HG02852 (cell line): ENCODE measurements at regions not wholly inside any gene's neighbourhood (a gene's known extent, or its start where the extent isn't known, plus 50 kb on each side); places are given as distances from the start of the nearest gene placed in this dataset.
"Not testable (repeated sequence)": the region's sequence is repeated elsewhere in the genome, so short reads cannot be mapped to it uniquely, and the experiment has no call there.

Source experiments
- ATAC-seq: cut with Tn5 transposase; IDR thresholded peaks from one replicate; pipeline ENCODE4 v1.9.1; 2021; ENCODE audit warnings: mild to moderate bottlenecking, moderate library complexity; ENCODE audit not compliant: unreplicated experiment

DNA sequence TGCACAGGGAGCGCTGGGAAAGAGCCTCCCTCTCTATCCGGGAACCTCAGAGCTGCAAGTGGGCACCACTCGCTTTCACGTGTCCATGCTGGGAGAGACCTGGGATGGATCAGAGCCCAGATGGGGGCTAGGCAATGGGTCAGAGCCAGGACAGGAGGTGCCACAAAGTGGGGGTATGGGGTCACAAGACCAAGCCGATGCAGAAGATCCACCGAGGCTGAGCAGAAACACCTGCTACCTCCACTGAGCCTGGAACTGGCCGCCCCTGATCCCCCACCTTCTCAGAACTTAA is 180.9 kb upstream of the SFSWAP start:
- ATAC-seq: no peak

DNA sequence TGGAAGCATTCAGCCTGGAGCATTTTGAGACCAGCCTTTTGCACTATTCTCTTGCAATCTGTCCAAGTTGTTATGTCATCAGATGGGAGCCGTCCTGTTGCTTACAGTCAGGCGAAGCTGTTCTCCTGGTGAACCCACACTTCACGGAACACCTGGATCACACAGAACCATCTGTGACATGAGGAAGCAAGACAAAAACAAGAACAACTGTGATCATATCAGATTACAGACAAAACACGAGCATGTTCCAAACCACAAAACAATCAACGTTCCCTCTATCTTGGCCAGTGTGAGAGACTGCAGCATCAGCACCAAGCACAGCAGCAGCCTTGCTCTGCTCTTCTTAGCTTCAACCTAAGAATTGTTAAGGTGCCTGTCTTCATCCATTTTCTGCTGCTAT is 180.5 kb upstream of the SFSWAP start:
- ATAC-seq: no peak

DNA sequence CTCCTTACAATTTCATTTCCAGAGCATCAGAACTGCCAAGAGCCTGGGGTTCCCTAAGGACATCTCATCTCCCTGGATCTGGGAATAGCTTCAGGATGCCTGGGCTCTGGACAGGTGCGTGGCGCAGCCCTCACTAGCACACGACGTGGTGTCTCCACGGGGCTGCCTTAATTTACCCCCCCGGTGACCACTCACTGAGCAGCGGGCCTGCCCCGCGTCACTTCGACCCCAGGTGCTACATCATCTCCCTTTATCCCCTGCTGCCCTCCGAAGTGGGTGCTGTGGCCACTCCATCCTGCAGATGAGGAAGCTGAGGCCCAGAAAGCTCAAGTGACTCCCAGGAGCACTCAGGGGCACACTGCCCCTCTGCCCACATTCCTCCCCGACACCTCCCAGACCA is 177.8 kb upstream of the SFSWAP start:
- ATAC-seq: no peak

DNA sequence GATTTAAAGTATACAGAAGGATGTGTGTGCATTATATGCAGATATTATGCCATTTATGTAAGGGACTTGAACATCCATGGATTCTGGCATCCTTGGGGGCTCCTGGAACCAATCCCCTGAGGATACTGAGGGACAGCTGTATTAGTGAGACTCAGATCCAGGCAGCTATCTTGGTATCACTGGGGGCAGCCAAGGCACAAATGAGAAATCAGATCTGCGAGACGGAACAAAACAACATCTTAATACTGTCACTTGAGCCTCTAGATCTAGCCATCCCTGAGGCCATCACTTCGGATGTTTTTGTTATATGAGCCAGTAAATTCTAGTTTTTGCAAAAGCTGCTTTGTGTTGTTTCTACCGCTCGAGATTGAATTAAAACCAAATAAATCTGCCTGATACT is 175.1 kb upstream of the SFSWAP start:
- no peak for ATAC-seq

DNA sequence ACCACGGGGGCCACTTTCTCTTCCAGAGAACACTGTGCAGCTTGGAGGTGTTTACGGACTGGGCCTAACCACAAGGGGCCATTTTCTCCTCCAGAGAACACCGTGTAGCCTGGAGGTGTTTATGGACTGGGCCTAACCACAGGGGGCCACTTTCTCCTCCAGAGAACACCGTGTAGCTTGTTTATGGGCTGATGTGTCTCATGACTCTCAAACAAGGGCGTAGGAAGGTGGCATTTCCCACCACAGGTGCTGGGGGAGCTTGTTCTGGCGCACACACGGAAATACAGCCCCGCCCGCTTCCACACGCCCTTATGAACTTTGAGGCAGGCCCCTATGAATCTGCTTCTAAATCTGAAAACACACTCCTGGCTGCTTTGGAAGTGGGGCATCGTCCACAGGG is 174.6 kb upstream of the SFSWAP start:
- no peak for ATAC-seq

DNA sequence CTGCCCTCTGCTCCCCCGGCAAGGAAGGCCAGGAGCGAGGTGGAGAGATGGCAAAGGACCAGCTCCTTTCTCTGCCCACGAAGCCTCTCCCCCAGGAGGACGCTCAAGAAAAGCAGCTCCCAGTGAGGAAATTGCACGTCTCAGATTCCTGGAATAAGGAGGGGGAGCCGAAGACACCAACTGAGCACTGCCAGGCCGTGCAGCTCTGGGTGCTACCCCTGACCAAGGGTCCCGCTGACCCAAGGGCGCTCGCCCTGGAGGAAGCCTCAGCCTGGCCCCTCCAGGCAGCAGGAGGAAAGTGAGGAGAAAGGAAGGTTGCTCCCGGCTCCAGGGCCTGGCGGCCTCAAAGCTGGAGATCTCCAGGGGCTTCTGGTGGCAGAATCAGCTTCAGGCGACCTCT is 174.1 kb upstream of the SFSWAP start:
- no peak for ATAC-seq

DNA sequence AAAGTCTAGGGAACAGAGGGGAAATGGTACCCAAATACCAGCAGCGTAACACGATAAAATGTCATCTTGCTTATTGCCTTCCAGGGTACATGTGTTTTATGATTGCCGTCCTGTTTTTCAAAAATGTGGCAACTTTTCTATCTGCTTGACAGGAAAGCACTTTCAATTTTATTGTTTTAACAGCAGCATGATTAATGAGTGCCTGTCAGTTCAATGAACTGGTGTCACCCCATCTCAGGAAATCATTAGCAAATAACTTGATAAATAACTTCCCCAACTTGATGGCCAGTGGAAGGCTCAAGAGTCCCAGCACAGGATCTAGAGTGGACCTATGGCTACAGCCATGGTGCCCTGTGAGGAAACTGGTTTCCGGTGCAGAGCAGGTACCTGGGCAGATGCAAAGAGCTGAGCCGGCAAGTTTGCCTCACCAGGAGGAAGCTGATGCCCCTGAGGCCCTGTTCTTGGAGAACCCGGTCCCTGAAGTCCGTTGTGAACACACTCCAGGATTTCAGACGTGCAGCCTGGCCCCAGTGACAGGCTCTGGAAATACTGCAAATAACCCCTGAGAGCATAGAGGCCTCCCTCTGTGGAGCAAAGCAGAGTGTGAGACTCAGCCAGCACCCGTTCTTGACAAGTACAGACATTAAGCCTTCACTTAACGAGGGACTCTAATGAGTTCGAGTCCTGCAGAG is 173.5 kb upstream of the SFSWAP start:
- no peak for ATAC-seq

DNA sequence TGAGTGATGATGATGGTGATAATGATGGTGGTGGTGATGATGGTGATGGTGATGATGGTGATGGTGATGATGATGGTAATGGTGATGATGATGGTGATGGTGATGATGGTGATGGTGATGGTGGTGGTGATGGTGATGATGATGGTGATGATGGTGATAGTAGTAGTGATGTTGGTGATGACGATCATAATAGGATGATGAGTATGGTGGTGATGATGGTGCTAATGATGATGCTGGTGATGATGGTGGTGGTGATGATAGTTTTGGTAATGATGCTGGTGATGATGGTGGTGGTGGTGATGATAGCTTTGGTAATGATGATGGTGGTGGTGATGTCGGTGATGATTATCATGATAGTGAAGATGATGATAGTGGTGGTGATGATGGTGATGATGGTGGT is 171.5 kb upstream of the SFSWAP start:
- no peak for ATAC-seq

DNA sequence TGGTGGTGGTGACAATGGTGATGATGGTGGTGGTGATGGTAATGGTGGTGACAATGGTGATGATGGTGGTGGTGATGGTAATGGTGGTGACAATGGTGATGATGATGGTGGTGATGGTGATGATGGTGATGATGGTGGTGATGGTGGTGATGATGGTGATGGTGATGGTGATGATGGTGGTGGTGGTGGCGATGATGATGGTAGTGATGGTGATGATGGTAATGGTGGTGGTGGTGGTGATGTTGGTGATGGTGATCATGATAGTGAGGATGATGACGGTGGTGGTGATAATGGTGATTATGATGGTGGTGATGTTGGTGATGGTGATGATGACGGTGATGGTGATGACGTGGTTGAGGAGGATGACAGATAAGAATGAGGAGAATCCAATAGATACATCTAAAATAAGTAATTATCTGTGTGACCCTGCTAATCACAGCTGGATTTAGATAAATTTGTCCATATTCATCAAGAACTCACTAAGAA is 170.7 kb upstream of the SFSWAP start:
- no peak for ATAC-seq

DNA sequence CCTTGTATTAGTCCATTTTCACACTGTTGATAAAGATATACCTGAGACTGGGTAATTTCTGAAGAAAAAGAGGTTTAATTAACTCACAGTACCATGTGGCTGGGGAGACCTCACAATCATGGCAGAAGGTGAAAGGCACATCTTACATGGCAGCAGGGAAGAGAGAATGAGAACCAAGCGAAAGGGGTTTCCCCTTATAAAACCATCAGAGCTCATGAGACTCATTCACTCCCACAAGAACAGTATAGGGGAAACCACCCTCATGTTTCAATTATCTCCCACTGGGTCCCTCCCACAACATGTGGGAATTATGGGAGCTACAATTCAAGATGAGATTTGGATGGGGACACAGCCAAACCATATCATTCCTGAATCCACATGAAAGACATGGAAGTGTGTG is 169.4 kb upstream of the SFSWAP start:
- not testable (repeated sequence) for ATAC-seq

DNA sequence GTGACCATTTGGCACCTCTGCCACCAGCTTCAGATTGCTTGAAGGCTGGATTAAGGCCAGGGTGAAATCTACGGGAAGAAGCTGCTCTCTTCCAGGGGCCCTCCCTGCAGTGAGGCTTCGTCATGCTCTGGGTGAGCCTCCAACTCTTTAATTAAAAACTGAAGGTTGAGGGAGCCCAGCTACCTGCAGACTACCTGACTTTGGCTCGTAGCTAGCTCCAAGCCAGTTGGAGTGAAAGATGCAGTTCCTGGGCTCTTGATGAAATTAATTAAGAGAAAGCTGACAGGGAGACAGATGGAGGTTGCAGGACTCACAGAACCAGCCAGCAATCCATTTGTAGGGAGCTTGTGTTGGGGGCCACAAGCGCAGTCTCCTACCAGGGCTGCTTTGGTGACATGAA is 168.5 kb upstream of the SFSWAP start:
- ATAC-seq: no peak

DNA sequence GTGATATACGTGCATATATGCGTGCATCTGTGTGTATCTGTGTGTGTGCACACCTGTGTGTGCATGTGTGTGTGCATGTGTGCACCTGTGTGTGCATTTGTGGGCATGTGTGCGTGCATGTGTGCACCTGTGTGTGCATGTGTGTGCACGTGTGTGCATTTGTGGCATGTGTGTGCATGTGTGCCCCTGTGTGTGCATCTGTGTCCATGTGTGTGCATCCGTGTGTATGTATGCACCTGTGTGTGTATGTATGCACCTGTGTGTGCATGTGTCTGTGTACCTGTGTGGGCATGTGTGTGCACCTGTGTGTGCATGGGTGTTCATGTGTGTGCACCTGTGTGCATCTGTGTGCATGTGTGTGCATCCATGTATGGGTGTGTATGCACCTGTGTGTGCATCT is 167.8 kb upstream of the SFSWAP start:
- no peak for ATAC-seq

DNA sequence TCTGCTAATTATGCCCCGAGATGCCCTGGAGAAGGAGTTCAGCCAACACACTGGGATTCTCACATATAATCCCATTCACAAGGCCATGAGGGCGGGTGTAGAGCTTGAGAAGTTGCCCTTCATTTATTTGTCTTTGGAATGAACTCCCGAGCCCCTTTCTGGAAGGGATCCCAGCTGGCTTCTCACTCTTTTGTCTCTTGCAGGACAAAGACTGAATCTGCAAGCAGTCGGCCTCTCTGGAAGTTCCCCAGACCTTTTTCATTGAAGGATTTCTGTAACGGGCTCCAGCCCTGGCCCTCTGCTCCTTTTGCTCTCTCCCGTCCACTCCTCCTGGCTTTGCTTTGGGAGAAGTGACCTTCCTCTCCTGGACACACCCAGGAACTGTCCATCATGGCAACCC is 163.3 kb upstream of the SFSWAP start:
- ATAC-seq: no peak

DNA sequence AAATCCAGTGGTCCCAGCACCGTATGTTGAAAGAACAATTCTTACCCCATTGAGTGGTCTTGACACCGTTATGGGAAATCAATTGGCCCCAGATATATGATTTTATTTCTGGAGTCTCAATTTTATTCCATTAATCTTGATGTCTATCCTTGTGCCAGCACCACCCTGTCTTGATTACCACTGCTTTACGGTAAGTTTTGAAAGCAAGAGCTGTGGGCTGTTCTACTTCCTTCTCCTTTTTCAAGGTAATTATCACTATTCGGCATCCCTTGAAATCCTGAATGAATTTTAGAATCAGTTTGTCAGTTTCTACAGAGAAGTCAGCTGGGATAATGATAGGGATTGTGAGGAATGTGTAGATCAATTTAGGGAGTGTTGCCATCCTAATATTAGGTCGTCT is 160.8 kb upstream of the SFSWAP start:
- ATAC-seq: no peak

DNA sequence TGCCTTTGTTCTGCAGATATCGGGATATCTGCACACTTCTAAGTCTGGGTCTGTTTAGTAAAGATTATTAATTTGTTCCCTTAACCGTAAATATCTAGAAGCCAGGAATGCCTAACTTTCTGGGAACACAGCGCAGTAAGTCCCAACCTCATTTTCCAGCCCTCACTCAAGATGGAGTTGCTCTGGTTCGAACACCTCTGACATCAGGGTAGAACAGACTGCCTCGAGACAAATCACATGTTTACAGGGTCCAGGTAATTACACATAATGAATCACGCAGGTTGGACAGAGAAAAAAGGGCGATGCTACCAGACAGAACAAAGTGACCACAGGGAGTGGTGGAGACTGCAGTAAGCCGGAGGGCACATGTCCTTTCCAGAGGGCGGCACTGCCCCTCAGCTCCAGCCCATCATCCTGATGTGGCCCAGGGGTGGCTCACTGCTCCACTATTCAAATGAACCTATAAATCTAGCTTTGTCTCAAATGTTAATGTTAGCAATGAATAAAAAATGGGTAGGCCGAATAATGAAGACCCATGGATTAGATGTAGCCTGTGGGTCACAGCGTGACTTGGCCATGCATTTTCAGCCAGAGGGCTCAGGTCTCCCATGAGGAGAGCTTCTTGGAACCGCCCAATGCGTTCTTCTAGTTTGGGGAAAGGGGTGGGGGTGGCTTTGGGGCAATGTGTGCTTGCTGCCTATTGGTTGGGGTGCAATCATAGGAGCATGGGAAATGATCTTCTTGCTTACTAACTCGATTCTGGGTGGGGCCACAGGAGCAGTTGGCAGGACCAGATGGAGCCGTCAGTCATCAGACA is 159.0 kb upstream of the SFSWAP start:
- no peak for ATAC-seq

DNA sequence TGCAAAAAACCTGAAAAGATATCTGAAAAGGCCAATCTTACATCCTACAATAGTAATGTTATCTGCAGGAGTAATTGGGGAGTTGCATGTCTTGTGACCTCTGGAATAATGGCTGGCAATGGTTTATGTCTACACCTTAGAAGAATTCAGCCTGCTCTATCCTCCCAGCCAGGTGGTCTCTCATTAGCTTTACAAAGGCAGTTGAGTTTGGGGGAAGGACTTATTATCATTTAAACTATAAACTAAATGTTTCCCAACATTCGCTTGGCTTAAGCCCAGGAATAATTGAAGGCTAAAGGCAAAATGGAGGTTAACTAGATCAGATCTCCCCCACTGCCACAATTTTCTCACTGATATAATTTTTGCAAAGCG is 158.4 kb upstream of the SFSWAP start:
- no peak for ATAC-seq

DNA sequence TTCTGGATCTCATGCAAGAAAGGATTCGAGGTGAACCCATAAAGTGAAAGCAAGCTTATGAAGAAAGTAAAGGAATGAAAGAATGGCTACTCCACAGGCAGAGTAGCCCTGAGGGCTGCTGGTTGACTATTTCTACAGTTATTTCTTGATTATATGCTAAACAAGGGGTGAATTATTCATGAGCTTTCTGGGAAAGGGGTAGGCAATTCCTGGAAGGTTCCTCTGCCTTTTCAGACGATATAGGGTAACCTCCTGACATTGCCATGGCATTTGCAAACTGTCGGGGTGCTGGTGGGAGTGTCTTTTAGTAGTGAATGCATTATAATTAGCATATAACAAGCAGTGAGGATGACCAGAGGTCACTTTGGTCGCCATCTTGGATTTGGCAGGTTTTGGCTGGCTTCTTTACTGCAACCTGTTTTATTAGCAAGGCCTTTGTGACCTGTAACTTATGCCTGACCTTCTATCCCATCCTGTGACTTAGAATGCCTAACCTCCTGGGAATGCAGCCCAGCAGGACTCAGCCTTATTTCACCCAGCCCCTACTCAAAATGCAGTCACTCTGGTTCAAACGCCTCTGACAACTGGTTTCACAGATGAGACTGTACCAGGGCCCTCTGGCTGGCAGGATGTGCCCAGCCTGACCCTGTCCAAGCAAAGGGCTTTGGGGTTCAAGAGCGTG is 157.7 kb upstream of the SFSWAP start:
- no peak for ATAC-seq

DNA sequence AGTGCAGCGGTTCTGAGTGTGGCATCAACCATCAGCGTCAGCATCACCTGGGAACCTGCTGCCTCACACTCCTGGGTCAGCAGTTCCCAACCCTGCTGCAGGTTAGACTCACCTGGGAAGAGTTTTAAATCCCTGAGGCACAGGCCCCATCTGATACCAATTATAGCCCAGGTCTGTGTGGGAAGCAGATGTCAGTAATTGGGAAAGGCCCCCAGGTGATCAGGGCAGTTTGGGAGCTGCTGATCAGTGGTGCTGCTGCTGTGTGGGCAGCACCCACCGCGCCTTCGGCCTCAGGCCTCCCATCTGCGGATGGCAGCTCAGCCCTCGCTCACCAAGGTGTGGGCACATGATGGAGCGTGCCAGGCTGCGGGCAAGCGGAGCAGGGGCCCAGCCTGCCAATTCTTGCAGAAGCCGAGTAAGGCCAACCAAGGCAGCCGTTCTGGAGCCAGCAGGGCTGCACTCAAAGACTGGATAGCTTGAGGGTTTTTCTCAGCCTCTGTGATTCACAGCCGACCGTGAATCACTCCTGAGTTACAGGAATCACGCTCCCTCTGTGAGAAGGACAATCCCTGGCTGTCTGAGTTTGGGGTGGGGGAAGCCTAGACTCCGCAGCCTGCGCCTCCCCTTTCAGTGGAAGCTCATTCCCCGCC is 155.6 kb upstream of the SFSWAP start:
- no peak for ATAC-seq

DNA sequence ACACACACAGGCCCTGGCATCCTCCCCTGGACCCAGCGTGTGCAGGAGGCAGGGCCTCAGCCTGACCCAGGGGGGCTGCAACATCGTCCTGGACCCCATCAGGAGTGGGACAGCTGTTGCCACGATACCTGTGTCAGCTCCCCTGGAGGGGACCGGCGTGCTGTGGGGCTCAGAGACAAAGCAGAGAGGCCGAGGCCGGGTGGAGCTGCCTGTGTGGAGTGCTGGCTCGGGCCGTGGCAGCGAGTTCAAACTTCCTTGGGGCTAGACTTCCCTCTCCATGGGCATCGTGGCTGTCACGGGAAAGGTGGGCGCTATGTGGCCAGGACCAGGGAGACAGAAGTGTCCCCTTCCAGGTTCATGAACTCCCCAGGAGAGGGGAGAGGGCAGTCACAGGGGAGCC is 155.0 kb upstream of the SFSWAP start:
- ATAC-seq: no peak

DNA sequence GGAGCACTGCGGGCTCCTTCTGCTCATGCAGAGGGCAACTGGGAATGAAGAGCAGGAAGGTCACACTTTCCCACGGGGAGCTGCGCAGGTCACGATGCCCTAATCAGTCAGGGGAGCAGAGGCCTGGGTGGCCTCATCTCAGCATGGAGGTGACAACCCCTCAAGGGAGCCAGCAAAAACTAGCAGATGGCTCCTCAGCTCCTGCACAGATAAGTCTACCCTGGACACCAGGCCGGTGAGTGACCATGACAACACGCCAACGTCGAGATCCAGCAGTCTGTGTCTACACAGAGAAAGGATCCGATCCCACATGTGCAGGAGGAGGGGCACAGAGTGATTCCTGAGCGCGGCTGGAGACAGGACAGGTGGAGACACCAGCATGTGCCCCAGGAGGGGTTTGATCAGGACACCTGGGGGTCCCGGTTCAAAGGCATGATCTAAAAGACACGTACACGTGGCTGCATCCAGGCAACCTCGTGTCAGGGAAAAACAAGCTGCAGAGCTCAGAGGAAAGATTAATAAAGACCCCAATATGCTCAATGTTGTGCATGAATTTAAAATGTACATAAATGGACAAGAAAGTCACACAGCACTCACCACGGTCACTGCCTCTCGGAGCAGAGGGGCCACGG is 153.7 kb upstream of the SFSWAP start:
- ATAC-seq: no peak
